K562 (cell line): ENCODE measurements at regions not wholly inside any gene's neighbourhood (a gene's known extent, or its start where the extent isn't known, plus 50 kb on each side); places are given as distances from the start of the nearest gene placed in this dataset.

Experiments used
- CHD7 ChIP-seq: fragments of 200-600 bp; sonication (generic); IDR thresholded peaks from one replicate; pipeline ENCODE4 v1.6.1; 2012; ENCODE audit warnings: mild to moderate bottlenecking, low read depth, low read length, inconsistent platforms
- MTA1 ChIP-seq: fragments of 450-650 bp; IDR thresholded peaks from 2 replicates; pipeline ENCODE4 v1.6.1; 2017; ENCODE audit warnings: borderline replicate concordance
- SMAD3 ChIP-seq: fragments of 450-650 bp; formaldehyde crosslinking; conservative IDR thresholded peaks from 2 replicates; pipeline ENCODE4 v1.4.0; 2020; ENCODE audit warnings: mild to moderate bottlenecking
- SOX6 ChIP-seq: fragments of 450-650 bp; IDR thresholded peaks from 2 replicates; pipeline ENCODE4 v1.6.1; 2014; ENCODE audit warnings: mild to moderate bottlenecking
- USF1 ChIP-seq: sonication (generic); formaldehyde crosslinking; IDR thresholded peaks from 2 replicates; pipeline ENCODE4 v1.9.0; 2022; ENCODE audit warnings: mild to moderate bottlenecking, missing genetic modification reagents

GRCh38 chr6:47371870-47372255, 62.2 kb upstream of the TNFRSF21 start (continued):
- TF ChIP-seq CHD7 (no peak), USF1 (CRISPR knock-in tag) (no peak), MTA1 (no peak), SMAD3 (CRISPR knock-in tag) (no peak), SOX6 (no peak)
- TF ChIP-seq, all 486 proteins: peak for 0
